ENCODE measurements at regions not wholly inside any gene's neighbourhood (a gene's known extent, or its start where the extent isn't known, plus 50 kb on each side); places are given as distances from the start of the nearest gene placed in this dataset.

DNA sequence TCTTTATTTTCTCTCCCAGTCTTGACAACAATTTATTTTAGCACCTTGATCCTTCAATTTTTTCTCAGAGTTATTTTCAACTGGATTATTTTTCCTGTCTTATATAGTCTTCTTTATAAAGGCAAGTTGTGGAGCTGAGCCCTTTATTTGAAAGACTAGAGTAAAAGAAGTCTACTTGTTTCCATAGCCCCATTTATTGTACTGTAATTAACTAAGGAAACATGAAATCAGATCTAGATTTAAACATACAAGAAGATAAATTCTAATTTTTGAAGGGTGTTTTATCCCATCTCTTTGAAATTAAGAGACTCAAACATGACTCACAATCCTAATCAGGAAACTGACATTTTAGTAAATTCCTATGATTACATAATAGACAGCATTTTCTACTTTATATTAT, 2421.8 kb downstream of the LRRC4C start:
- no peak for DNase-seq (ENCODE audit: low spot score)
- in situ Hi-C loops (cut with MboI; ENCODE audit: low sequenced_read_pairs, unreplicated experiment), result no loop called here
- no peak for TF ChIP-seq CTCF (IDR thresholded peaks at IDR 0.05; ENCODE audit: borderline replicate concordance, control extremely low read depth, extremely low read depth, insufficient read depth, missing control alignments)

DNA sequence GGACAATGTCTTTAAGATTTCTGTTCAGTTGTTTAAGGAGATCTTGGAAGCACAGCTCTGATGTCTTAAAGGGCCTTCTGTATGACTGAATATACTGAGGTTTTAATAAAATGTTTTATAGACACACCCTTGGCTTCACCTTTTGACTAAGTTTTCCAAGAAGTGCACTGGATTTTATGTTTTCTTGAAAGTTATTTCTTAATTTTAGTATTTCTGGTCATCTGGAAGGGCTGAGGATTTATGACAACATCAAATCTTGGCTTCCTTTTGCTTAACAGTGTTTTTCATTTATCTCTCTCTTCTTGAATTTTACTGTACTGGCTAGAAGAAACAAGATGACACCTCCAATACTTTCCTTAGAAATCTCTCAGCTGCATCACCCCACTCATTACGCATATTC, 2423.4 kb downstream of the LRRC4C start:
- no peak for DNase-seq (ENCODE audit: low spot score)
- TF ChIP-seq CTCF (IDR thresholded peaks at IDR 0.05; ENCODE audit: borderline replicate concordance, control extremely low read depth, extremely low read depth, insufficient read depth, missing control alignments), result no peak
- in situ Hi-C loops (cut with MboI; ENCODE audit: low sequenced_read_pairs, unreplicated experiment), result no loop called here

DNA sequence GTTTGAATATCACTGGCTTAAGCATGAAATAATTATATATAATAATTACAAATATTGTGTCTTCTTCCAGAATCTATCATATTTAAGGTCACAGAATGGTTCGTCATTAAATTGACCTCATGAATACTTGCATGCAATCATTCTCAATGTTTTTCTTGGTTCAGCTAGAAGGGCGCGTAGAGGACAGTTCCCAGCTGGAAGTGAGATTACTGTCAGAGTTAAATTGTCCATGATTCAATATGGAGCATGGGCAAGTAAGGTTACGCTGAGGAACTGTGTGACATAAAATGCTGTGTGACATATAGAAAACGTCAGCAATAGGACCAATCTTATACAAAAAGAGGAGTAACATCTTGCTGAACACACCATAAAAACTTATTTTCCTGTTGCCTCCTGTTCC, 2423.5 kb upstream of the RAG2 start:
- no peak for TF ChIP-seq CTCF (IDR thresholded peaks at IDR 0.05; ENCODE audit: borderline replicate concordance, control extremely low read depth, extremely low read depth, insufficient read depth, missing control alignments)
- no peak for DNase-seq (ENCODE audit: low spot score)
- in situ Hi-C loops (cut with MboI; ENCODE audit: low sequenced_read_pairs, unreplicated experiment), result no loop called here

DNA sequence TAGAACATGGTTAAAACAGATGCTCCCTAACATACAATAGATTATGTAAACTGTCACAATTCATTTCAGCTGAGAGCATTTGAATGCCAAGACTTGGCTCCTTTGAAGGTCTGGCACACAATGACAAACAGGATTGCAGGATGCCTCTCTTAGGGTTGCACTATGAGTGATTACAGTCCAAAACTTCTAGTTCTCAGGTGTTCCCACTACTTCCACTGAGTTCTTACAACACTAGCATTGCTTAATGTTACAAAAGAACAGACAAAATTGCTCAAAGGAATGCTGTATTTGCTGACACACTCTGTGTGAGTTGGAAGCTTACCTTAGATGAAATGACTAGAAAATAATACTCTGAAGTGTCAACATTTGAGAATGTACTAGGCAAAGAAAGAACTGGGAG, 2413.8 kb upstream of the RAG2 start:
- in situ Hi-C loops (cut with MboI; ENCODE audit: low sequenced_read_pairs, unreplicated experiment), result no loop called here

DNA sequence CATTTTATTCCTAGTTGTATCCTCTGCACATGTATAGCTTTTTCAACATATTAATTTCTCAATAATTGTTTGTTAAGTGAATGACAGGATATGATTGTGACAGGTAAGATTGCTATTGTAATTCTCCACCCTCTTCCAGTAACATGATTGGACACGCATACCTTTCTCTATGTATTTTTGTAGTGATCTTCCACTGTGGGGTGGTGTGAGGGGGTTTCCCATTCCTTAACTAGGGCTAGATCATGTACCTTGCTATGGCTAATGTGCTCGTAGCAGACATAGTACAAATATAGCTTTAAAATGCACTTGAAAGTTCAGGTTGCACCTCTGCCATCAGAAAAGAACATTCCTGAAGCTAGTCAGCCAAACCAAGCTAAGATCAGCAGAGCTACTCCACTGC, 2392.8 kb upstream of the RAG2 start:
- no peak for TF ChIP-seq CTCF (IDR thresholded peaks at IDR 0.05; ENCODE audit: borderline replicate concordance, control extremely low read depth, extremely low read depth, insufficient read depth, missing control alignments)
- DNase-seq (ENCODE audit: low spot score), result no peak
- in situ Hi-C loops (cut with MboI; ENCODE audit: low sequenced_read_pairs, unreplicated experiment), result no loop called here

More for the DNA sequence above, 2413.8 kb upstream of the RAG2 start:
- no peak for TF ChIP-seq CTCF (IDR thresholded peaks at IDR 0.05; ENCODE audit: borderline replicate concordance, control extremely low read depth, extremely low read depth, insufficient read depth, missing control alignments)
- DNase-seq (ENCODE audit: low spot score), result no peak

DNA sequence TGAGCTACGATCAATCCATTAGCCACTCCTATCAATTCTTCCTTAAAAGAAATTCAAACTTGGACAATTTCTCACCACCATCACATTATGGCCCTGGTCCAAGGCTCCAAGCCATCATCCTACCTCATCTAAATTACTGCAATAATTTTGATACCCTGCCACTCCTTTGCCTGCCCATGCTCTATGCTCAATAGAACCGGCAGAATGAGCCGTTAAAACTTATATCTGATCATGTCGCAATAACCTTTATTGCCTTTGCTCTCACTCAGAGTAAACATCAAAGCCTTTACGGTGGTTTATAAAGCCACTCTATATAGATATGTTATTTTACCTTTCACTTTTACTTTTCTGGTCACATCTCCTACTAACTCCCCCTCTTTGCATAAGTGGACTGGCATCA, 2392.1 kb upstream of the RAG2 start:
- in situ Hi-C loops (cut with MboI; ENCODE audit: low sequenced_read_pairs, unreplicated experiment), result no loop called here
- TF ChIP-seq CTCF (IDR thresholded peaks at IDR 0.05; ENCODE audit: borderline replicate concordance, control extremely low read depth, extremely low read depth, insufficient read depth, missing control alignments), result no peak

GRCh38 chr11:38988908-38989307, 2390.9 kb upstream of the RAG2 start:
- no peak for DNase-seq (ENCODE audit: low spot score)
- in situ Hi-C loops (cut with MboI; ENCODE audit: low sequenced_read_pairs, unreplicated experiment), result no loop called here
- no peak for TF ChIP-seq CTCF (IDR thresholded peaks at IDR 0.05; ENCODE audit: borderline replicate concordance, control extremely low read depth, extremely low read depth, insufficient read depth, missing control alignments)

More for the DNA sequence above, 2392.1 kb upstream of the RAG2 start:
- DNase-seq (ENCODE audit: low spot score), result no peak

Measured in GM13976 (cell line).